ENCODE measurements at regions not wholly inside any gene's neighbourhood (a gene's known extent, or its start where the extent isn't known, plus 50 kb on each side); places are given as distances from the start of the nearest gene placed in this dataset.

DNA sequence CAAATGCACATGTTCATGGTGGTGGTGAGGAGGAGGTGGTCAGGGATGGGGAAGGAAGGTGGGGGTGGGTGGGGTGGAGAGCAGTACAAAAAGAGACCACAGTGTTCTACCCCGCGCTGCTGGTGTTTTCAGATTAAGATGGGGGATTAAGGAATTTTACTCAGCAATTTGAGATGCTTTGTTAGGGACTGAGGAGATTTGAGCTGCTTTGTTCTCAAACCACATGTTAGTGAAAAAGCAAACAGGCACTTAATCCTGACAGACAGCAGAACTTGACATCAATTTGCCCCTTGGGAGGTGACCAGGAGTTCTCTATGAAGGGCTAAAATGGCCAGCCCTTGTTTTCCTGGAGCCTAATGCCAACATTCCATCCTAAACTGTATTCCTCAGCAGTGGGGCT lies 244.5 kb downstream of the MEIS1 start:
- no peak overlapping the region for H2BK120ac ChIP-seq (ENCODE audit: low read depth, low read length, poor library complexity, severe bottlenecking)
- H4K91ac ChIP-seq (ENCODE audit: insufficient read length, low read depth, low read length): no peak overlapping the region
- no peak overlapping the region for H2AFZ ChIP-seq (ENCODE audit: low read length)
- no peak overlapping the region for H3K18ac ChIP-seq (ENCODE audit: insufficient read length, low read depth, low read length)
- H2BK20ac ChIP-seq (ENCODE audit: low read depth, low read length, poor library complexity, severe bottlenecking): no peak overlapping the region
- H3K56ac ChIP-seq (ENCODE audit: insufficient read length, low read depth, low read length): no peak overlapping the region
- H2AK5ac ChIP-seq (ENCODE audit: insufficient read length, low read length): no peak overlapping the region
- Mint-ChIP-seq H3K27ac (peak overlapping the region in 1 of 3 experiments; percentile 10; a peak in 1 of 7 replicates), H3K4me3 (no peak overlapping the region), H3K36me3 (ENCODE audit: insufficient read depth in 1 of 3, low read depth in 3 of 3) (no peaks in the 10 kb centered on the region), H3K4me1 (peaks cover 60 to 82% of the 10 kb centered on the region in 2 experiments), H3K27me3 (ENCODE audit: low read depth) (no peaks in the 10 kb centered on the region; the same call in 1 of the 2 replicates), H3K9me3 (no peaks in the 10 kb centered on the region)
- no peak overlapping the region for H3T11ph ChIP-seq (ENCODE audit: low read length)
- no peak overlapping the region for H2BK5ac ChIP-seq (ENCODE audit: insufficient read length, low read length)
- H2BK12ac ChIP-seq (ENCODE audit: insufficient read length, low read depth, low read length): no peak overlapping the region
- H3K23me2 ChIP-seq (ENCODE audit: insufficient read length, low read depth, low read length, poor library complexity, severe bottlenecking): no peaks in the 10 kb centered on the region
- peaks cover 4% of the 10 kb centered on the region; the same call in 1 of the 2 replicates for H3K4me1 ChIP-seq (ENCODE audit: insufficient read depth, low read length)
- H4K5ac ChIP-seq (ENCODE audit: insufficient read length, low read depth, low read length): no peak overlapping the region
- H3K4ac ChIP-seq (ENCODE audit: low read depth, low read length): no peak overlapping the region
- H3K23ac ChIP-seq (ENCODE audit: insufficient read length, low read depth, low read length): no peak overlapping the region
- no peaks in the 10 kb centered on the region for H3K9me3 ChIP-seq (ENCODE audit: control insufficient read depth, low read depth, low read length)
- no CpG with 5 or more reads among the region's 2 CpGs for WGBS (ENCODE audit: extremely low coverage, insufficient read length, low lambda C conversion rate)
- H3K4me2 ChIP-seq (ENCODE audit: insufficient read depth, insufficient read length, low read length): no peak overlapping the region
- H4K8ac ChIP-seq (replicated peaks; ENCODE audit: insufficient read length, low read depth, low read length): no peak overlapping the region
- H2BK15ac ChIP-seq (ENCODE audit: low read depth, low read length): no peak overlapping the region
- no peaks in the 10 kb centered on the region for H3K27me3 ChIP-seq (ENCODE audit: insufficient read depth, low read length)
- no peaks in the 10 kb centered on the region for H4K20me1 ChIP-seq (ENCODE audit: control insufficient read depth, insufficient read depth, insufficient read length)
- H3K27ac ChIP-seq (ENCODE audit: insufficient read length, low read depth, low read length): no peak overlapping the region
- TF ChIP-seq, protein P1, sequence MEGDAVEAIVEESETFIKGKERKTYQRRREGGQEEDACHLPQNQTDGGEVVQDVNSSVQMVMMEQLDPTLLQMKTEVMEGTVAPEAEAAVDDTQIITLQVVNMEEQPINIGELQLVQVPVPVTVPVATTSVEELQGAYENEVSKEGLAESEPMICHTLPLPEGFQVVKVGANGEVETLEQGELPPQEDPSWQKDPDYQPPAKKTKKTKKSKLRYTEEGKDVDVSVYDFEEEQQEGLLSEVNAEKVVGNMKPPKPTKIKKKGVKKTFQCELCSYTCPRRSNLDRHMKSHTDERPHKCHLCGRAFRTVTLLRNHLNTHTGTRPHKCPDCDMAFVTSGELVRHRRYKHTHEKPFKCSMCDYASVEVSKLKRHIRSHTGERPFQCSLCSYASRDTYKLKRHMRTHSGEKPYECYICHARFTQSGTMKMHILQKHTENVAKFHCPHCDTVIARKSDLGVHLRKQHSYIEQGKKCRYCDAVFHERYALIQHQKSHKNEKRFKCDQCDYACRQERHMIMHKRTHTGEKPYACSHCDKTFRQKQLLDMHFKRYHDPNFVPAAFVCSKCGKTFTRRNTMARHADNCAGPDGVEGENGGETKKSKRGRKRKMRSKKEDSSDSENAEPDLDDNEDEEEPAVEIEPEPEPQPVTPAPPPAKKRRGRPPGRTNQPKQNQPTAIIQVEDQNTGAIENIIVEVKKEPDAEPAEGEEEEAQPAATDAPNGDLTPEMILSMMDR (conservative IDR thresholded peaks at IDR 0.05): no peak
- H3K79me2 ChIP-seq (ENCODE audit: insufficient read depth, low read length): no peaks in the 10 kb centered on the region
- no peaks in the 10 kb centered on the region for H3K79me1 ChIP-seq (ENCODE audit: insufficient read depth, low read depth, low read length, poor library complexity, severe bottlenecking)
- no peak for DNase-seq
- no peak overlapping the region for H3K9ac ChIP-seq (ENCODE audit: extremely low read depth, insufficient read length, low read length)
- no peak overlapping the region for H3K14ac ChIP-seq (ENCODE audit: insufficient read depth, low read length)

Measured in H9 (cell line).